ENCODE measurements at regions not wholly inside any gene's neighbourhood (a gene's known extent, or its start where the extent isn't known, plus 50 kb on each side); places are given as distances from the start of the nearest gene placed in this dataset.

DNA sequence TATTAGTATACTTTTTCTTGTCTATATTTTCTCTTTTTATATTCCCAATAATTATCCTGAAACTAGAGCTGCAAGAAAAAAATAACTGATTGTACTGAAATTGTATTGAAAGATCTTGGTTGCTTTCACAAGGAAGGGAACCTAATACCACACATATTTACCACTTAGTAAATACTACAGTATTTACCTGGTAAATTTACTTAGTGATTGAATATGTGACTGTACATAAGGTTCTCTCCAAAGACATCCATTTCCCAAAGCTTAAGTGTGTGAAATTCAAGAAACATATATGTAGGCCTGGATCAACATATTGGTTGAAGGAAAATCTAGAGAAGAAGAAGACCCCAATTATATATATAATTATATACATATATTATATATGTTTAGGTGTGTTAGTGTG lies 1272.7 kb downstream of the C4orf33 start:
- H3K27ac ChIP-seq (ENCODE audit: low read length) = no peak overlapping the region
- H3K4me3 ChIP-seq (ENCODE audit: low read length) = no peak overlapping the region
- no peak for DNase-seq (ENCODE audit: low read depth, low spot score)
- no peaks in the 10 kb centered on the region for H3K9me3 ChIP-seq (ENCODE audit: control insufficient read depth, insufficient read depth, low read length)
- no peaks in the 10 kb centered on the region for H3K27me3 ChIP-seq (ENCODE audit: control insufficient read depth, insufficient read depth, low read length)
- H3K36me3 ChIP-seq (ENCODE audit: control insufficient read depth, insufficient read depth, low read length) = no peaks in the 10 kb centered on the region
- H3K4me1 ChIP-seq (ENCODE audit: control insufficient read depth, insufficient read depth, low read length) = no peaks in the 10 kb centered on the region

DNA sequence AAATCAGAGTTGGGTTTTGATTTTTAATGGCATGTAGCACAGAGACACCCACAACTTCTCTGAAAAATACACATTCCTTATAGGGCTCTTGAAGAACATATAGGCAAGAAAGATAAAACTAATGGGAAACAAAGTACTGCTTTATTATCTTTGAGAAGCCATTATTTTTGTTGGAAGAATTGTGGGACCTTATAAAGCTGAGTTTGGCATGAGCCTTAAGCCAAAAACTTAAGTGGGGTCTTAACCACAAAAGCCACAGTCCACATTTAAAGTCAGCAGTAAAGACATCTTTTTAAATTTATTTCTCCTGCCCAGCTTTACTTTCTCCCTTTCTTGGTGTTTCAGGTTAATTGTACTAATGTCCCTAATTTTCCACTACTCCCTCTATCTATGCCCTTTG lies 1297.3 kb downstream of the C4orf33 start:
- no peak for DNase-seq (ENCODE audit: low read depth, low spot score)
- H3K4me1 ChIP-seq (ENCODE audit: control insufficient read depth, insufficient read depth, low read length) = no peaks in the 10 kb centered on the region
- no peaks in the 10 kb centered on the region for H3K9me3 ChIP-seq (ENCODE audit: control insufficient read depth, insufficient read depth, low read length)
- H3K27ac ChIP-seq (ENCODE audit: low read length) = no peak overlapping the region
- H3K4me3 ChIP-seq (ENCODE audit: low read length) = no peak overlapping the region
- no peaks in the 10 kb centered on the region for H3K27me3 ChIP-seq (ENCODE audit: control insufficient read depth, insufficient read depth, low read length)
- no peaks in the 10 kb centered on the region for H3K36me3 ChIP-seq (ENCODE audit: control insufficient read depth, insufficient read depth, low read length)

DNA sequence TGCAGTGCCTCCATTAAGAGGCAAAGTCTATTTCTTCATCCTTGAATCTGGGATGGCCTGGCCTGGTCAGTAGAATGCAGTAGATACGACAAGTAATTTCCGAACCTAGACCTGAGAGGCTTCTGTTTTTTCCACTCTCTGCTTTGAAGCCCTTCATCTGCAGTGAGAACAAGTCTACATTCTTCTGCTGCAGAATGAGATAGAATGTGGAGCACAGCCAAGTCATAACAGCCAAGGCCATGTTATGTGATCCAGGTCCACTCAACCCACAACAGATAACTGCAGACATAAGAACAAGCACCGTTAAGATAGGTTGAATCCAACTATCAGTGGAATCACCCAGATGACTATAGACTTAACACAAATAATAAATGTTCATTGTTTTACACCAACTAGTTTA lies 1297.7 kb downstream of the C4orf33 start:
- DNase-seq (ENCODE audit: low read depth, low spot score) = no peak
- no CpG with 5 or more reads among the region's 3 CpGs for WGBS (ENCODE audit: insufficient coverage, insufficient read length)
- Histone ChIP-seq H3K27ac (ENCODE audit: low read length) (no peak overlapping the region), H3K36me3 (ENCODE audit: control insufficient read depth, insufficient read depth, low read length) (no peaks in the 10 kb centered on the region), H3K4me3 (ENCODE audit: low read length) (no peak overlapping the region), H3K9me3 (ENCODE audit: control insufficient read depth, insufficient read depth, low read length) (no peaks in the 10 kb centered on the region), H3K27me3 (ENCODE audit: control insufficient read depth, insufficient read depth, low read length) (no peaks in the 10 kb centered on the region), H3K4me1 (ENCODE audit: control insufficient read depth, insufficient read depth, low read length) (no peaks in the 10 kb centered on the region)

DNA sequence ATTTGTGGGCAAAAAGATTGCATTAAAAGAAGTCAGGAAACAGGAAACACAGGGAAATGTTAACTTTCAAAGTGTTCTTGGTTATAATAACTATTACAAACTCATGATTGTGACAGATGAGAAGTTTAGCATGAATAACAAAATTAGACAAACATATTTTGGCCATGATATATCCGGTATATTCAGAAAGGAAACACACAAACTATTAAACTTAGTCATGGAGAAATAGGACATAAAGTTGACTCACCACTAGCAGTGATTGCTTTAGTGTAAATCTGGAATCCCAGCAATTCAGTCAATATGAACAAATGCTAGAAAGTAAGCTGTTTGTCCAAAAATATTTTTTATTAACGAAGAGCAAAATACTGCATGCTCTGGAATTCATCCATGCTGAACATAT lies 1299.9 kb downstream of the C4orf33 start:
- Histone ChIP-seq H3K4me1 (ENCODE audit: control insufficient read depth, insufficient read depth, low read length) (no peaks in the 10 kb centered on the region), H3K9me3 (ENCODE audit: control insufficient read depth, insufficient read depth, low read length) (no peaks in the 10 kb centered on the region), H3K27me3 (ENCODE audit: control insufficient read depth, insufficient read depth, low read length) (no peaks in the 10 kb centered on the region), H3K36me3 (ENCODE audit: control insufficient read depth, insufficient read depth, low read length) (no peaks in the 10 kb centered on the region), H3K4me3 (ENCODE audit: low read length) (no peak overlapping the region), H3K27ac (ENCODE audit: low read length) (no peak overlapping the region)
- no peak for DNase-seq (ENCODE audit: low read depth, low spot score)
- WGBS (ENCODE audit: insufficient coverage, insufficient read length) = no CpG with 5 or more reads among the region's 2 CpGs

DNA sequence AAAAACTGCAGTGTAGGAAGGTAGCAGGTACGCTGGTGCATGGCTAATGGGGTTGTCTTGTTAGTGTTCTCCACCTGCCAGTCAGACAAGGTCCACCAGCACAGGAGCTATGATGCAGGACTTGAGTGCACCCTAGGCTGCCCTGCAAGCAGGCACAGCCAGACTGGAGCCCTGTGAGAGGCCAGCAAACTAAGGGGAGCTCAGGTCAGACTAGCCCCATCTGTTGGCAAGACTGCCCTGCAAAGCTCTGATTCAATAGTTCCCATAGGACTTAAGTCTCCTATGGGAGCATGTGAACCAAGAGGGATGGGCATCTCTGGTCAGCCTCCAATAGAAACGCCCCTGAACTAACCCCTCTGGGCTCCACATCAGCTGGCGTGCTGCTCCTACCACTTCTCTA lies 1307.3 kb downstream of the C4orf33 start:
- no CpG with 5 or more reads among the region's 3 CpGs for WGBS (ENCODE audit: insufficient coverage, insufficient read length)
- no peaks in the 10 kb centered on the region for H3K36me3 ChIP-seq (ENCODE audit: control insufficient read depth, insufficient read depth, low read length)
- peak; percentile 2 for DNase-seq (ENCODE audit: low read depth, low spot score)

DNA sequence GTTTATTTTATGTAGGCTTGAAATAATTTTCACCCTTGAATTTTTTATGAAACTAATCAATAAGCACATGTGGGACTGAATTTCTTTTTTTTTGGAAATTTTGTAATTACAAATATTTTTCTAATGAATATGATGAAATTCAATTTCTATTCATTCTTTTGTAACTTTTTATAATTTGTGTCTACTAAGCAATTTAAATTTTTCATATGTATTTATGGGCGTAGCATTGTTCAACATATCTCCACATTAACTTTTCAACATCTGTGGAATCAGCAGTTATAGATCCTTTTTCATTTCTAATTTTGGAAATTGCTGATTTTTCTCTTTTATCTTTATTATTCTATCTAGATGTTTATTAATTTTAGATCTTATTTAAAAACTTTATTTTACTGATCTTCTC lies 1320.3 kb downstream of the C4orf33 start:
- Histone ChIP-seq H3K27ac (ENCODE audit: low read length) (no peak overlapping the region), H3K27me3 (ENCODE audit: control insufficient read depth, insufficient read depth, low read length) (no peaks in the 10 kb centered on the region), H3K4me1 (ENCODE audit: control insufficient read depth, insufficient read depth, low read length) (no peaks in the 10 kb centered on the region), H3K4me3 (ENCODE audit: low read length) (no peak overlapping the region), H3K36me3 (ENCODE audit: control insufficient read depth, insufficient read depth, low read length) (no peaks in the 10 kb centered on the region), H3K9me3 (ENCODE audit: control insufficient read depth, insufficient read depth, low read length) (no peaks in the 10 kb centered on the region)
- no peak for DNase-seq (ENCODE audit: low read depth, low spot score)
- WGBS (ENCODE audit: insufficient coverage, insufficient read length) = no CpG with 5 or more reads among the region's 1 CpG

More for the DNA sequence above, 1307.3 kb downstream of the C4orf33 start:
- Histone ChIP-seq H3K27me3 (ENCODE audit: control insufficient read depth, insufficient read depth, low read length) (no peaks in the 10 kb centered on the region), H3K4me1 (ENCODE audit: control insufficient read depth, insufficient read depth, low read length) (no peaks in the 10 kb centered on the region), H3K27ac (ENCODE audit: low read length) (no peak overlapping the region), H3K4me3 (ENCODE audit: low read length) (no peak overlapping the region), H3K9me3 (ENCODE audit: control insufficient read depth, insufficient read depth, low read length) (no peaks in the 10 kb centered on the region)

DNA sequence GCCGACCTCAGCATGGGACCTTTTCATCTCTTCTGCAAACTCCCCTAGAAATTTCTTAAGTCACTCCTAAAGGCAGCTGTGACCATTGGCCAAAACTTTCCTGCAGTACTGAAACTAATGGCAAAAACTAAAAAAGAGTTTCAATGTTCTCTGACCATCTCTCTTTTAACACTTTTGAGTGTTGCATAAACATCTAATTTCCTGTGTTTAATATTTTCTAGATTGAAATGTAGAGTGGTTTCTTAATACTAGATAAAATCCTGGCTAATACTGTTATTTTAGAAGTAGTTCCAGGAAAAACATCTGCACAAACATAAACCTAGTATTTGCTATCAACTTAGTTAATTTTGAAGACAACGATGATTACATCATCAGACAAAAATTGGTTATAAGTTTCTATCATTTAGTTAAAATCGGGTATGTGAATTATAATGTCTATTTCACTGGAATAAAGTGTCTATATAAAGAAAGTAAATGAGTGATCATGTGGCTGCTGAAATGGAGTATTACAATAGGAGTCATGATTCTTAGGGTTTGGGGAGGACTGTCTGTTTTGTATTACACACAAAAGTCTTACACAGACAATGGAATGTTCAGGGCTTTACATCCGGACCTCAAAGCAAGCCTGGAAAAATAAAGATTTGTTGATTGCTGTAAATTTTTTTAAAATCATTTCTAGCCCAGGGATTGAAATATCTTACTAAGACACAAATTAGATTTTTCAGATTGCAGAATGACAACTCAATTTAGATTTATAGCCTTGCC lies 1323.4 kb downstream of the C4orf33 start:
- no peak for DNase-seq (ENCODE audit: low read depth, low spot score)
- H3K9me3 ChIP-seq (ENCODE audit: control insufficient read depth, insufficient read depth, low read length) = no peaks in the 10 kb centered on the region
- H3K4me3 ChIP-seq (ENCODE audit: low read length) = no peak overlapping the region
- no peaks in the 10 kb centered on the region for H3K36me3 ChIP-seq (ENCODE audit: control insufficient read depth, insufficient read depth, low read length)
- no peaks in the 10 kb centered on the region for H3K4me1 ChIP-seq (ENCODE audit: control insufficient read depth, insufficient read depth, low read length)
- H3K27ac ChIP-seq (ENCODE audit: low read length) = no peak overlapping the region
- 100% methylated on average over 1 of the region's 4 CpGs for WGBS (ENCODE audit: insufficient coverage, insufficient read length)
- no peaks in the 10 kb centered on the region for H3K27me3 ChIP-seq (ENCODE audit: control insufficient read depth, insufficient read depth, low read length)

DNA sequence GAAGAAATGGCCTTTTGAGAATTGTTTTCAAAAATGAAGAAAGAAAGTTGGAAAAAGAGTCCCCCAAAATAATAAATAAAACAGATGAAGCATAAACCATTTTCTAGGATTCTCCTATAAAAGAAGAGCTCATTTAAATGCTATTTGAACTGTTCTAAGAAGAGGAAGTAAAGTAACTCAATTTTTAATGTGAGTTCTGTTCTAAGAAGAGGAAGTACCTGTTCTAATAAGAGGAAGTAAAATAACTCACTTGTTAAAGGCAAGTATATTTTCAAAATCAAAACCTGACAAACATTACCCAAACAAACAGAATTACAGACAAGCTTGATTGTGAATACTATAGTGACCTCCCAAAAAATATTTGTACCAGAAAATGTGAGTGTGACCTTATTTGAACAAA lies 1326.3 kb downstream of the C4orf33 start:
- no peak overlapping the region for H3K4me3 ChIP-seq (ENCODE audit: low read length)

DNA sequence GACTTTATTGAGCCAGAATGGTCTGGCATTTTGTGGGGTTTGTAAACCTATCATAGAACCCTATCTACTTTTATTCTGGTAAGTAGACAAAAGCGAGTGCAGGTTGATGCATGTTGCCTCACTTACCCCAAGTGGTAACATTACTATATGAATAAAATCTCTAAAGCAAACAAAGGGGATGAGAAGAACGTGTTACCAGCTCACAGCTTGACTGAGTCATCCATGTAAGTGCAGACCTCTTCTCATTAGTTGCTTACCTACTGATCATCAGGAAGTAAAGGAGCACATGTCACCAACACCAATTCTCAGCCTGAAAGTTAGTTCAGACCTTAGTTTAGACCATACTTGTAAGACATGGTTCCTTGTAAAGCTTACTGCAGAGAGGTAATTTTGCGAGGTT lies 1328.3 kb downstream of the C4orf33 start:
- WGBS (ENCODE audit: insufficient coverage, insufficient read length) = no CpG with 5 or more reads among the region's 3 CpGs
- H3K27me3 ChIP-seq (ENCODE audit: control insufficient read depth, insufficient read depth, low read length) = no peaks in the 10 kb centered on the region
- no peaks in the 10 kb centered on the region for H3K9me3 ChIP-seq (ENCODE audit: control insufficient read depth, insufficient read depth, low read length)
- H3K4me1 ChIP-seq (ENCODE audit: control insufficient read depth, insufficient read depth, low read length) = no peaks in the 10 kb centered on the region
- DNase-seq (ENCODE audit: low read depth, low spot score) = no peak
- H3K27ac ChIP-seq (ENCODE audit: low read length) = no peak overlapping the region
- H3K36me3 ChIP-seq (ENCODE audit: control insufficient read depth, insufficient read depth, low read length) = no peaks in the 10 kb centered on the region
- no peak overlapping the region for H3K4me3 ChIP-seq (ENCODE audit: low read length)

More for the DNA sequence above, 1326.3 kb downstream of the C4orf33 start:
- no peaks in the 10 kb centered on the region for H3K4me1 ChIP-seq (ENCODE audit: control insufficient read depth, insufficient read depth, low read length)
- no peaks in the 10 kb centered on the region for H3K36me3 ChIP-seq (ENCODE audit: control insufficient read depth, insufficient read depth, low read length)
- no peaks in the 10 kb centered on the region for H3K27me3 ChIP-seq (ENCODE audit: control insufficient read depth, insufficient read depth, low read length)
- no peak for DNase-seq (ENCODE audit: low read depth, low spot score)
- H3K9me3 ChIP-seq (ENCODE audit: control insufficient read depth, insufficient read depth, low read length) = no peaks in the 10 kb centered on the region
- no peak overlapping the region for H3K27ac ChIP-seq (ENCODE audit: low read length)

DNA sequence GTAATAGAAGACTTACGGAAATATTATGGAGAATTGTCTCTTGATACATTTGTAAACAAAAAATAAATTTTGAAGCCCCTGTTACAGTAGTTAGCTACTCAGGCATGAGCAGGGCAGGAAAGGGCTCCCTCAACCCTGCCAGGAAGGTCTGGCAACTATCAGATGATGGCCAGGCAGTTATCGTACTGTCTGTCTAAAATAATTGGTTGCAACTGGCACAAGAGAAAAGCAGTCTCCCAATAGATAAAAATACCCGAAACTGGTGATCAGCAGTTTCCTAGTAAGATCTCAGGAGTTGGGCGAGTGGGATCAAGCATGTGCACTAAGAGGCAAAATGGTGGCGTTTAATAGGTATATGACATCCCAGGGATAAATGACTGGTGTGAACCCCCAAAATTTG lies 1336.3 kb downstream of the C4orf33 start:
- WGBS (ENCODE audit: insufficient coverage, insufficient read length) = no CpG with 5 or more reads among the region's 5 CpGs
- Histone ChIP-seq H3K36me3 (ENCODE audit: control insufficient read depth, insufficient read depth, low read length) (no peaks in the 10 kb centered on the region), H3K27ac (ENCODE audit: low read length) (no peak overlapping the region), H3K9me3 (ENCODE audit: control insufficient read depth, insufficient read depth, low read length) (no peaks in the 10 kb centered on the region), H3K27me3 (ENCODE audit: control insufficient read depth, insufficient read depth, low read length) (no peaks in the 10 kb centered on the region), H3K4me3 (ENCODE audit: low read length) (no peak overlapping the region), H3K4me1 (ENCODE audit: control insufficient read depth, insufficient read depth, low read length) (no peaks in the 10 kb centered on the region)
- DNase-seq (ENCODE audit: low read depth, low spot score) = no peak

DNA sequence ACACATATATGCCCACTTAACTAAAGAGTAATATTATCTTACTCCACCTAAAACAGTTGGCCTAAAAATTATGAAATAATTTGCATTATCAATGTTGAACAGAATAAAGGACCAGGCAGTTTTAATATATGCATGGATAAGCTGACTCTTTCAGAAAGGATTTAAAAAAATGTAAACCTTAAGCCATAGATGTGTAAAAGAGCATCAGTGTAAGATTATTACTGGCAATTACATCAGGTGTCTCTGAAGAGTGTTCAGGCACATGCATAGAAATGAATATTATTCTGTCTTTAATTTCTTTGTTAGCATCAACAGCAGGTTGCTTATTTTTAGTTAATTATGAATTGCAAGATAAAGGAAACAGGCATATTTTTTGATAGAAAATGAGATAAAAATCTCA lies 1353.8 kb downstream of the C4orf33 start:
- no peak overlapping the region for H3K27ac ChIP-seq (ENCODE audit: low read length)

More for the DNA sequence above, 1353.8 kb downstream of the C4orf33 start:
- Histone ChIP-seq H3K4me1 (ENCODE audit: control insufficient read depth, insufficient read depth, low read length) (no peaks in the 10 kb centered on the region), H3K27me3 (ENCODE audit: control insufficient read depth, insufficient read depth, low read length) (no peaks in the 10 kb centered on the region), H3K4me3 (ENCODE audit: low read length) (no peak overlapping the region), H3K36me3 (ENCODE audit: control insufficient read depth, insufficient read depth, low read length) (no peaks in the 10 kb centered on the region), H3K9me3 (ENCODE audit: control insufficient read depth, insufficient read depth, low read length) (no peaks in the 10 kb centered on the region; the same call in 1 of the 2 replicates)
- no peak for DNase-seq (ENCODE audit: low read depth, low spot score)

Data from iPS DF 6.9 (cell line).